ENCODE measurements at regions not wholly inside any gene's neighbourhood (a gene's known extent, or its start where the extent isn't known, plus 50 kb on each side); places are given as distances from the start of the nearest gene placed in this dataset.
"Not testable (repeated sequence)": the region's sequence is repeated elsewhere in the genome, so short reads cannot be mapped to it uniquely, and the experiment has no call there.

GRCh38 chr18:54662986-54663385 lies 71.9 kb downstream of the DYNAP start:
- Histone ChIP-seq H3K36me3 (no peaks in the 10 kb centered on the region), H3K27me3 (no peaks in the 10 kb centered on the region), H3K4me3 (no peak overlapping the region), H3K4me1 (no peaks in the 10 kb centered on the region), H3K27ac (no peak overlapping the region), H3K9me3 (no peaks in the 10 kb centered on the region)
- intact Hi-C loops (cut with DNase I): no loop called here
- no peak for DNase-seq
- TF ChIP-seq CTCF (IDR thresholded peaks at IDR 0.05) (no peak), POLR2A (IDR thresholded peaks at IDR 0.05) (no peak)
- 100% methylated on average over 2 of the region's 2 CpGs for WGBS (ENCODE audit: insufficient coverage, low coverage, low lambda C conversion rate, missing lambda C conversion rate)
- no peak for ATAC-seq

GRCh38 chr18:54669701-54670100 lies 78.7 kb downstream of the DYNAP start:
- not testable (repeated sequence) for DNase-seq

GRCh38 chr18:54671291-54671881 lies 80.3 kb downstream of the DYNAP start:
- no peaks in the 10 kb centered on the region for H3K27me3 ChIP-seq
- no peak overlapping the region for H3K27ac ChIP-seq
- intact Hi-C loops (cut with DNase I): loop anchor here (5.0 to 10.0 kb wide), 3 partner anchors 227 to 313 kb away; no protein-coding TSS in a partner anchor
- H3K9me3 ChIP-seq: no peaks in the 10 kb centered on the region
- TF ChIP-seq POLR2A (IDR thresholded peaks at IDR 0.05) (no peak), CTCF (IDR thresholded peaks at IDR 0.05) (peak; percentile 54 to 68 (median 64))
- no peaks in the 10 kb centered on the region for H3K36me3 ChIP-seq
- no peaks in the 10 kb centered on the region for H3K4me1 ChIP-seq
- DNase-seq (no peak), ATAC-seq (peak in 3 of 4 donors; percentile 48 to 56 (median 54))
- WGBS (ENCODE audit: insufficient coverage, low coverage, low lambda C conversion rate, missing lambda C conversion rate): 100% methylated on average over 1 of the region's 1 CpG
- no peak overlapping the region for H3K4me3 ChIP-seq

More at GRCh38 chr18:54669701-54670100, 78.7 kb downstream of the DYNAP start:
- not testable (repeated sequence) for H3K36me3 ChIP-seq, ATAC-seq, H3K27me3 ChIP-seq, H3K9me3 ChIP-seq, H3K4me3 ChIP-seq, H3K4me1 ChIP-seq, H3K27ac ChIP-seq
- intact Hi-C loops (cut with DNase I): loop anchor here (5.0 to 10.0 kb wide), 3 partner anchors 225 to 315 kb away; no protein-coding TSS in a partner anchor
- 76% methylated on average over 9 of the region's 15 CpGs for WGBS (ENCODE audit: insufficient coverage, low coverage, low lambda C conversion rate, missing lambda C conversion rate)

- no peaks in the 10 kb centered on the region for H3K4me1 ChIP-seq
- intact Hi-C loops (cut with DNase I): loop anchor here (5.0 to 10.0 kb wide), 3 partner anchors 227 to 313 kb away; no protein-coding TSS in a partner anchor
- DNase-seq (no peak), ATAC-seq (no peak)
- TF ChIP-seq CTCF (IDR thresholded peaks at IDR 0.05) (no peak), POLR2A (IDR thresholded peaks at IDR 0.05) (no peak)
- no peak overlapping the region for H3K4me3 ChIP-seq
- H3K27ac ChIP-seq: no peak overlapping the region
- no peaks in the 10 kb centered on the region for H3K36me3 ChIP-seq
- 74% methylated on average over 6 of the region's 6 CpGs for WGBS (ENCODE audit: insufficient coverage, low coverage, low lambda C conversion rate, missing lambda C conversion rate)
- no peaks in the 10 kb centered on the region for H3K27me3 ChIP-seq
- H3K9me3 ChIP-seq: no peaks in the 10 kb centered on the region
Measured at GRCh38 chr18:54672109-54672508, 81.1 kb downstream of the DYNAP start.

- TF ChIP-seq CTCF (IDR thresholded peaks at IDR 0.05) (no peak), POLR2A (IDR thresholded peaks at IDR 0.05) (no peak)
- WGBS (ENCODE audit: insufficient coverage, low coverage, low lambda C conversion rate, missing lambda C conversion rate): 48% methylated on average over 6 of the region's 6 CpGs
- no peaks in the 10 kb centered on the region for H3K36me3 ChIP-seq
- ATAC-seq: peak; percentile 78 to 96 (median 84)
- no peaks in the 10 kb centered on the region for H3K4me1 ChIP-seq
- no peaks in the 10 kb centered on the region for H3K9me3 ChIP-seq
- intact Hi-C loops (cut with DNase I): loop anchor here (5.0 to 10.0 kb wide), 3 partner anchors 228 to 312 kb away; no protein-coding TSS in a partner anchor
- H3K4me3 ChIP-seq: no peak overlapping the region
- DNase-seq: peak in 1 of 3 donors; percentile 20
- H3K27me3 ChIP-seq: no peaks in the 10 kb centered on the region
- H3K27ac ChIP-seq: no peak overlapping the region
Measured at GRCh38 chr18:54672846-54673475, 81.9 kb downstream of the DYNAP start.
